HG02938 (cell line): ENCODE measurements at regions not wholly inside any gene's neighbourhood (a gene's known extent, or its start where the extent isn't known, plus 50 kb on each side); places are given as distances from the start of the nearest gene placed in this dataset.
"Not testable (repeated sequence)": the region's sequence is repeated elsewhere in the genome, so short reads cannot be mapped to it uniquely, and the experiment has no call there.

ENCODE experiments used
- ATAC-seq: cut with Tn5 transposase; IDR thresholded peaks from one replicate; pipeline ENCODE4 v1.9.1; 2021; ENCODE audit warnings: mild to moderate bottlenecking, moderate library complexity; ENCODE audit not compliant: unreplicated experiment

DNA sequence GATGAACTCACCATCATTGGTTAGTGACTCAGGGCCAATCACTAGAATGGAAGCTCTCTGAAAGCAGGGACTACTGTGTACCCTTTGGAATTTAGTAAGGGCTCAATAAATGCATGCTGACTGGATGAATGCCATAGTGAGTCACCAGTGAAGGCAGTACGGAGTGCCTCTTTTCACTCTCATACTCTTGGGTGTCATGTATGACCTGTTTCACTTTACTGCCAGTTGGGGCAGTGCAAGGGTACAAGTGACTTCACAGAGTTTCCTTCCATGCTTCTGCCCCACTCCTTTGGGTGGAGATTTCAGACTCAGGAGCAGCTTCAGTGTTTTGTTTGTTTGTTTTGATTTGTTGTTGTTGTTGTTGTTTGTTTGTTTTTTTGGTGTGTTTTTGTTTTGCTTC, 57.7 kb downstream of the SOX3 start:
- no peak for ATAC-seq

- ATAC-seq, result no peak
Observed at GRCh38 chrX:140440876-140441275, 64.0 kb downstream of the SOX3 start.

- no peak for ATAC-seq
Observed at GRCh38 chrX:140439476-140439875, 65.4 kb downstream of the SOX3 start.

- no peak for ATAC-seq
Observed at GRCh38 chrX:140434347-140434746, 70.5 kb downstream of the SOX3 start.

DNA sequence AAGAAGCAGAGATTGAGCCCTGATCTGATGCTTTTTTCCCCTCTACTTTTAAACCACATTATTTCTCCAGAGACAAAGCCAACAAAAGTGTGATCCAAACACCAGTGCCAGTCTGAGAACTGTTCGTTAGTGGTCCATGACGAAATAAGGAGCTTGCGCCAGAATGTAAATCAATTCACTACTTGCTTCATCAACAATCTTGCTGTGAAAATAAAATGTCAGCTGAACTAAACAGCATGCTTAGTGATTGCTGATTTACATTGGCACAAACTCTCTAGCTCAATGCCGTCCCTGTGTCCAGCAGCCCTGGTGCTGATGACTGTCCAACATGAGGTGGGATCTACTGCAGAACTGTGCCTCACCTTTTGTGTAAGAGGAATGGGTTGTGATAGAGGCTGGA, 71.3 kb downstream of the SOX3 start:
- no peak for ATAC-seq

GRCh38 chrX:140432346-140433175, 72.3 kb downstream of the SOX3 start:
- no peak for ATAC-seq

DNA sequence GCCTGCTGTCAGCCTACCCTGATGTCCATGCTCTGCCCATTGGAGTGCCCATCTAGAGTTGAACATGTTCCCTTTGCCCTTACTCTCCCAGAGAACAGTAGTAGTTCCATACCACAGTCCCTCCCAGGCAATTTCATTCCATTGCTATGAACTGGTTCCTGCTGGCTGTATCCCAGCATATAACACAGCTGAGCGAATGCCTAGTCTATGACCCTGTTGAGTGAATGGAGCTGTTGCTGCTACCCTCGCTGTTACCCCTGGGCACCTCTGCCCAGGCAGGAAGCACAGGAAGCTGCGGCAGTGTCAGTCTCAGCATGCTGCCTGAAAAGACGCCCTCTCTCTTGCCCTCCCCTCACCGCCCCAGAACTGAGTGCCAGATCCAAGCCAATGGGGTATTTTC, 73.3 kb downstream of the SOX3 start:
- ATAC-seq, result no peak

DNA sequence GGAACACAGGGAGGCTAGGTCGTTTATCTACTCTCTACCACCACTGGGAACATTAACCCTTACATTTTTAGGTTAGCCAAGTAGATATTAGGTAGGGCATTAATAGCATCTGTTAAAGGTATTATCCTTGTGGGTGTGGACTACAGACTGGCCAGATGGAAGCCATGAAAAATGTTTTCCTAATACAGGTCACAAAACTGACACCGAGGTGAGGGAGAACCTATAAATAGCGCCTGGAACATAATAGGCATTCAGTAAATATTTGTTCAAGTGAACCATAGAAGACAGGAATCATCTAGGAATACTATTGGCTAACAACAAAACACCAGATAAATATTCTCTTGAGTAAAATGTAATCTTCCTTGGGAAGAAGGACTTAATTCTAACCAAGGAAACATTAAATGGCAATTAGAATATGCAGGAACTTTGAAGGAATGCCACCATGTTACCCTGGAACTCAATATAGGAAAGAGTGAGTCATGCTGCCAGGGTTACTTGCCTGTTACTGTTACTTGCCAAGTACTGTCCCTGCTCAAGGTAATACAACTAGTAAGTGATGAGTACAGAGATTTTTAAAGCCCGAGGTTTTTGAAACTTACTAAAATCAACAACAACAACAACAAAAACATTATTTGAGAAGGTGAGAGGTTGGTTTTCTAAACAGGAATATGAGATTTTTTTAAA, 79.0 kb downstream of the SOX3 start:
- ATAC-seq, result no peak

- ATAC-seq, result no peak
Observed at GRCh38 chrX:140422501-140422900, 82.4 kb downstream of the SOX3 start.

DNA sequence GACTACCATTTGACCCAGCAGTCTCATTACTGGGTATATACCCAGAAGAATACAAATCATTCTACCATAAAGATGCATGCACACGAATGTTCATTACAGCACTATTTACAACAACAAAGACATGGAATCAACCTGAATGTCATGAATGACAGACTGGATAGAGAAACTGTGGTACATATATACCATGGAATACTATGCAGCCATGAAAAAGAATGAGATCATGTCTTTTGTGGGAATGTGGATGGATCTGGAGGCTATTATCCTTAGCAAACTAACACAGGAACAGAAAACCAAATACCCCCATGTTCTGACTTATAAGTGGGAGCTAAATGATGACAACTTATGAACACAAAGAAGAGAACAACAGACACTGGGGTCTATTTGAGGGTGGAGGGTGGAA, 102.7 kb downstream of the SOX3 start:
- ATAC-seq, result not testable (repeated sequence)

DNA sequence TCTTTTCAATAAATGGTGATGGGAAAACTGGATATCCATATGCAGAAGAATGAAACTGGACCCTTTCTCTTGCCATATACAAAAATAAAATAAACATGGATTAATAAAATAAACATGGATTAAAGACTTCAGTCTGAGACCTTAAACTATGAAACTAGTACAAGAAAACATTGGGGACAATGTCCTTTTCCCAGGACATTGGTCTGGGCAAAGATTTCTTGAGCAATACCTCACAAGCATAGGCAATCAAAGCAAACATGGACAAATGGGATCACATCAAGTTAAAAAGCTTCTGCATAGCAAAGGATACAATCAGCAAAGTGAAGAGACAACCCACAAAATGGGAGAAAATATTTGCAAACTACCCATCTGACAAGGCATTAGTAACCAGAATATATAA, 108.5 kb downstream of the SOX3 start:
- ATAC-seq, result not testable (repeated sequence)

DNA sequence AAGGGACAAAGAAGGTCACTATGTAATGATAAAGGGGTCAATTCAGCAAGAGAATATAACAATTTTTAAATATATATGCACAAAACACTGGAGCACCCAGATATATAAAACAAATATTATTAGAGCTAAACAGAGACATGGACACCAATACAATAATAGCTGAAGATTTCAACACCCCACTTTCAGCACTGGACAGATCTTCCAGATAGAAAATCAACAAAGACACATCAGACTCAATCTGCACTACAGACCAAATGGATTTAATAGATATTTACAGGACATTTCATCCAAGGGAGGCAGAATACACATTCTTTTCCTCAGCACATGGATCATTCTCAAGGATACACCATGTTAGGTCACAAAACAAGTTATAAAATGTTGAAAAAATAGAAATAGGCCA, 111.4 kb downstream of the SOX3 start:
- ATAC-seq, result no peak

DNA sequence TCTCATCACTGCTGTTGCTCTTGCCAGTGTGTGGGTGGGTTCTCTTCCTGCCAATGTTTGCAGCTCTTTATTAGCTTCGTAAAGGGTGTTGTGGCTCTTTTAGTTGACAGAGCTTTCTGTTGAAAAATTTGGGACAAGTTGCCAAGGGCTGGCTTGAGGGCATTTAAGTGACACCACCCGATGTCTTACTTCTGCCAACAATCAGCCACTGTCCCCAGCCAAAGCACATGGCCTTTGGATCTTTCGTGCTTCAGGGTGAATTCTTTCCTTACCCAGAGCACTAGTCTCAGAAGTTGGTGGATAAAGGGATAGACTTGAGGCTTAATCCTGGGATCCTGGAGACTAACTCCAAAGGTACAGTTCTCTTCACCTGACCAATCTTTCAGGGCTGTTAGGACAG, 113.6 kb downstream of the SOX3 start:
- no peak for ATAC-seq

- ATAC-seq, result no peak
Observed at GRCh38 chrX:140389331-140389730, 115.5 kb downstream of the SOX3 start.

GRCh38 chrX:140362861-140363260, 142.0 kb downstream of the SOX3 start:
- no peak for ATAC-seq

- no peak for ATAC-seq
Observed at GRCh38 chrX:140360924-140361323, 143.9 kb downstream of the SOX3 start.

DNA sequence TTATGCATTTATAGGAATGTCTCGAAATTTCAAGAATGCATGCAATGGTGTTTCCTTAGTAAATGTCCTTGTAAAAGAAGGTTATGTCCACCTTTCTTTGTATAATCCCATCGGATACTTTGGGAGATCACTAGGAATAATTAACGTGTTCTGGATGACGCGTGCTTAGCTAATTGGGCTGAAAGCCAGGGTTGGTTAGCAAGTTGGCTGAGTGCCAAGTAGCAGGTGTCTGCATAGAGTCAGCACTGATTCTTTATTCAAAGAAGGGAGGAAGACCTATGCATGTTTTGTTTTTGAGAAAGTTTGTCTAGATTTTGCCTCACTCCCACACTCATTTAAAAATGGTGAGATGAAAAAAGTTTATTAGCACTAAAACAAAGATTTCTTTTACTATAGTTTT, 144.6 kb downstream of the SOX3 start:
- ATAC-seq, result no peak

DNA sequence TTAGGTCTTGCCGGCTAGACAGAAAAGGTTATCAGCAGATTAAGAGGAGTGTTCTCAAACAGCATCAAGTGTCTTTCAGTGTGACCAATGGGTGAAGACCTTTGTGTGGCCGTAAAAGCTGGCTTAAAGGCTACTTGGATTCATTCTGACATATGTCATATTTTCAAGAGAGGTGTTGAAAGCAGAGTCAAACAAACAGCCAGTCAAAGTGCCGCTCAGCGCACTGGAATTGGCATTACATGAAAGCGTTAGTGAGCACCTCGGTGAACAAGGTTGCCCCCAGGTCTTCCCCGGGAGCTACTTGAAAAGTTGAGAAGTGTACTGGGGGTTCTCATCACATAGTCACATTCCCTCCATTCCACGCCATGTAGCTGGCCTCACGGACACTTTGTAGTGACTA, 148.9 kb downstream of the SOX3 start:
- ATAC-seq, result no peak

- ATAC-seq, result no peak
Observed at GRCh38 chrX:140355429-140355828, 149.4 kb downstream of the SOX3 start.

GRCh38 chrX:140354431-140355120, 150.3 kb downstream of the SOX3 start:
- no peak for ATAC-seq

DNA sequence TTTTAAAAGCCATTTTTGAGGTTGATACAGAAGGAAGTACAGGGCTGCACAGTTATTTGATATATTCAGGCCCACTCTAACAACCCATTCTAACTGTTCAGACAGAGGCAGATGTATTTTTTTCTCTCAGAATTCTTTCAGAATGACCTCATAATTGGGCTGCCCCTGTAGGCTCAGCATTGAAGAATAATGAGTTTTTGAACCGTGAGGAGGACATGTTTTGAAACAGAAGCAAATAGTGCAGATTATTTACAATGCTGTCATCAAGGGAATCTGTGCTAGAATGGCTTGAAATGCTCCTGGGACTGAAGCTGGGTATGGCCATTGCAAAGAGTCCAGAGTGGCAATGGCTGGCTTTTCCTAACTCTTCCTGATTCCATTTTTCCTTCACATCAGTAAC, 158.1 kb downstream of the SOX3 start:
- ATAC-seq, result no peak
